Mammary epithelial cell (primary cell): ENCODE measurements at regions not wholly inside any gene's neighbourhood (a gene's known extent, or its start where the extent isn't known, plus 50 kb on each side); places are given as distances from the start of the nearest gene placed in this dataset.

Experiments
- EZH2 ChIP-seq: IDR thresholded peaks from 2 replicates; pipeline ENCODE4 v1.6.1; 2012; ENCODE audit warnings: low read length, inconsistent platforms, borderline replicate concordance
- TF ChIP-seq, protein P1 (sequence below), 2 donors: IDR thresholded peaks in 1 of 2; conservative IDR thresholded peaks in 1 of 2; 2 replicates each; pipeline ENCODE4 v1.5.1; 2011 to 2012; ENCODE audit warnings: inconsistent platforms in 2 of 2, low read length in 2 of 2, mild to moderate bottlenecking in 2 of 2, control low read depth in 1 of 2, low read depth in 1 of 2; ENCODE audit not compliant: insufficient read depth in 1 of 2; ENCODE audit errors: extremely low read depth in 1 of 2

- TF ChIP-seq, protein P1, sequence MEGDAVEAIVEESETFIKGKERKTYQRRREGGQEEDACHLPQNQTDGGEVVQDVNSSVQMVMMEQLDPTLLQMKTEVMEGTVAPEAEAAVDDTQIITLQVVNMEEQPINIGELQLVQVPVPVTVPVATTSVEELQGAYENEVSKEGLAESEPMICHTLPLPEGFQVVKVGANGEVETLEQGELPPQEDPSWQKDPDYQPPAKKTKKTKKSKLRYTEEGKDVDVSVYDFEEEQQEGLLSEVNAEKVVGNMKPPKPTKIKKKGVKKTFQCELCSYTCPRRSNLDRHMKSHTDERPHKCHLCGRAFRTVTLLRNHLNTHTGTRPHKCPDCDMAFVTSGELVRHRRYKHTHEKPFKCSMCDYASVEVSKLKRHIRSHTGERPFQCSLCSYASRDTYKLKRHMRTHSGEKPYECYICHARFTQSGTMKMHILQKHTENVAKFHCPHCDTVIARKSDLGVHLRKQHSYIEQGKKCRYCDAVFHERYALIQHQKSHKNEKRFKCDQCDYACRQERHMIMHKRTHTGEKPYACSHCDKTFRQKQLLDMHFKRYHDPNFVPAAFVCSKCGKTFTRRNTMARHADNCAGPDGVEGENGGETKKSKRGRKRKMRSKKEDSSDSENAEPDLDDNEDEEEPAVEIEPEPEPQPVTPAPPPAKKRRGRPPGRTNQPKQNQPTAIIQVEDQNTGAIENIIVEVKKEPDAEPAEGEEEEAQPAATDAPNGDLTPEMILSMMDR (conservative IDR thresholded peaks at IDR 0.05 in 1 of 2, IDR thresholded peaks at IDR 0.05 in 1 of 2; ENCODE audit: extremely low read depth in 1 of 2, insufficient read depth in 1 of 2, low read depth in 1 of 2, low read length in 2 of 2), result no peak
- TF ChIP-seq EZH2, result no peak
Observed at GRCh38 chr6:67200626-67201403, 1434.3 kb upstream of the ADGRB3 start.
